GM21447 (cell line): ENCODE measurements at regions not wholly inside any gene's neighbourhood (a gene's known extent, or its start where the extent isn't known, plus 50 kb on each side); places are given as distances from the start of the nearest gene placed in this dataset.
"Not testable (repeated sequence)": the region's sequence is repeated elsewhere in the genome, so short reads cannot be mapped to it uniquely, and the experiment has no call there.

Experiments used
- ATAC-seq: cut with Tn5 transposase; IDR thresholded peaks from one replicate; pipeline ENCODE4 v1.9.1; 2021; ENCODE audit not compliant: unreplicated experiment

DNA sequence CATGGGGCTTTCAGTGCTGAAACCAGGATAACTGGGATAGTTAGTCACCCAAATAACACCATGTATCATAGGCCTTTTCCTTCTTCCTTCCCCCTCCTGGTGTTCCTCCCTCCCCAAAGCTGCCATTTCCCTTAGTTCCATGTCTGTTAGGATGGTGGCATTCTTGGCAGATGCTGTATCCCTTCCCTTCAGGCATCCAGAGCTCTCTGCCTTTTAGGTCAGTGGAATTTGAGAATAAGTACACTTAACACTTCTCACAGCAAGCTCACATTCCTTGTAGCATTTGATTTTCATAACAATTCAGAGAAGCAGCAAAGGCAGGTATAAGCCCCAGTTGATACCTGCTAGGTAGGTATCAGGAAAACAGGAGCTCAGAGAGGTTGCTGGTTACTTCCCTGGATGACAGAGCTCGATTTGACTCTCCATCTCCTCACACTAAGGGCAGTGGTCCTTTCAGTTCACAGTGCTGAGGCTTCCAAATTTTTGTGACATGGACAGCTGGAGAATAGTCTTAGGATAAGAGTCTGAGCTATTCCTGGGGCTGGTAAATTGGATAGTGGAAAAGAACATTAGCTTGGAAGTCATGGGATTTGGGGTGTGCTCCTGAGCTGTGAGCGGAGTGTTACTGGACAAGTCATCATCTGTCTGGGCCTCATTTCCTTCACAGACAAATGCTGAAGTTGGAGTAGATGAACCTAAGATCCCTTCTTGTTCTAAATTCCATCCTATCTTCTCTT is 108.7 kb upstream of the RHOBTB1 start:
- no peak for ATAC-seq

DNA sequence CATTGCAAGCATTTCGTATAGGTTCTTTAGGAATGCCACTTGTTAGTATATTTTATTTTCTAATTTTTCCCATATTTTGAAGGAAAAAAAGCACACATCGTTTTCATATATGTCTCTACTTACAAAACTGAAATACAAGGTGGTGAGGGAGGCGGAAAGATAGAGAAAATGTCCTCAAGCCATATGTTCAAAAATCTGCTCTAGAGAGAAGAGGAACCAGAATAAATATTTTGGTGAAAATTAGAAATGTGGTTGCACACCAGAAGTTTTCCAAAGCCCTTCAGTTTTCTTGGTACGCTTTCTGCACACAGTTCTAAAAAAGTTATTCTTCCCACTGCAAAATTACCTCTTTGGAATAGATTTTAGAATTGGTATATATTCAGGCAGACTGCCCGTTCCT is 107.4 kb upstream of the RHOBTB1 start:
- ATAC-seq, result no peak

DNA sequence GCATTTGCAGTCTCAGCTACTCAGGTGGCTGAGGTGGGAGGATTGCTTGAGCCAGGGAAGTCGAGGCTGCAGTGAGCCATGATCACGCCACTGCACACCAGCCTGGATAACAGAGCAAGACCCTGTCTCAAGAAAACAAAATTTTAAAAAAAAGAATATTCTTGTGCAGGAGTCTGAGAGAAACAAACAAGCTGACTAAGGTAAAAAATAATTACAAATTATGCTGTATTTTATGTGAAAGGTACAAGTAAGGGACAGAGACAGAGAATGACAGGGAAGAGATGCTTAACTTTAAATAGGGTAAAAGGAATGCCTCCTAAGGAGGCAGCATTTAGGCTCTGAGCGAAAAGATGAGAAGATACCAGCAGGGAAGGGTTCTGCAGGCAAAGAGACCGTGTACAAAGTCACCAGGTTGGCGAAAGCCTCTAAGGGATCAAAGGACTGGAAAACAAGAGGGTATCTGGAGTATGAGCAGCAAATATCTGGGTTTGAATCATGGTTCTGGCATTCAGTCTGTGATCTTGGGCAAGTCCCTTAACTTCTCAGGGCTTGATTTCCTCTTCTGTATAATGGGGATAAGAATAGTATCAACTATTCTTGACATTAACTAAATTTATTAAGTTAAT is 106.2 kb upstream of the RHOBTB1 start:
- no peak for ATAC-seq

DNA sequence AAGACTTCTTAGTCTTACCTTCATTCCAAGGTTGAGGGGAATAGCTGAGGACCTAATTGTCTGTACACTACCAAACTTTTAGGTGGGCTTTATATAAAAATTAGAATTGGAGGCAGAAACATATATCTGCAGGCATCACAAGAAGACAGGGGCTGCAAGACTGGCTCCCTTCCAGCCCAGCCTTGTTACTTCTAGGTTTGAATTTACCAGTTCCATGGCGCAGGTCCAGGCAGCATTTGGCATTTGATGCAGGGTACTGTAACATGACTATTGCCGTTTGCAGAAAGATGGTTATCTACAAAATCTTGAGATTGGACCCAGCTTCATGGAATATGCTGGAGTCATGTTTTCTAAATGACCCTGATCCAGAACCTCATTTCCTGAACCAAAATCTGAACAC is 105.4 kb upstream of the RHOBTB1 start:
- ATAC-seq, result no peak

DNA sequence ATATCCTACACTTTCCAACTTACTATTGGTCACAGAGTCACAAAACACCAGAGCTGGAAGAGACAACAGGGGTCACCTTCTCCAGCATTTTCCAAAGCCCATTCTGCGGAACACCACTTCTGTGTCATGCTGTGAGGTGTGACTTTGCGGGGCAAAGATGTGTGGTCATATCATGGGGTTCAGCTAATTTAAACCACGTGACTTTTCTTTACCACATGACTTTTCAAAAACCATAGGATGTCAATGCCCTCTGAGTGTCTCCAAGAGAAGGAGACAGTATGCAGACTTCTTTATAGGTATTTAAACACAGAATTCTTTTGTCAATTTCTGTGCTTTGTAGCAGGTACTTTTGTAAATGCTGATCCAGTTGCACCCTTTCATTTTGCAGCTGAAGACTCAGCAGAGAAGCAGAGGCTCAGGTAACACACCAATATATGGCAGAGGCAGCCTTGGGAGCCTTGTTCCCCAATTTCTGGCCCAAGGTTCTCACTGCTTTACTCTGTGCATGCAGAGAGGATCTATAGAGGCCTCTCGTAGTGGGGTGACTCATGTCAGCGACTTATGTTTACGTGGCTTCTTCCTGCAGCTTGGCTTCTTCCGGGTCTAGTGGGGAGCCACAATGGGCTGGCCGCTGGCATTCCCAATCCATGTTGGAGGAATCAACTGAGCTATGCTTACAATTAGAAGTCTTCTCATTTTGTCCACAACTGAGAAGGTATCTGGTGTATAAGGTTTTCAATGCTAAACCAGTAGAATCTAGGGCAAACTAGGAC is 104.0 kb upstream of the RHOBTB1 start:
- ATAC-seq, result no peak

DNA sequence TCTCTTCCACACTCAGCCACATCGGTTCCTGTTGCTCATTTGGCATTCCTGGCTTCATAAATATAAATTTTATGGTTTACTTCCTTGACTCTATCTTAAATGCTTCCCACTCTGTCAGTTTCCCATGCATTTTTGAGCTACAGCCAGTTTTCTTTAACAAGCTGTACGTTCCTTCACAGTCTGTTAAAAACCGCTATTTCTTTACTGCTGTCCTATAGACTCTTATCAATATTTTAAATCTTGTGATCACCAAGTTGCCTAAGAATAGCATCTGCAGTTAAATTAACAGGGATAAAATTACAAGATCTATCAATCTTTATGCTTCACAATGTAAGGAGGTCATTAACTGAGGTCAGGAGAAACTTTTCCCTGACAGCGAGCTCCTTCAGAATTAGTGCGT is 103.1 kb upstream of the RHOBTB1 start:
- ATAC-seq, result no peak

DNA sequence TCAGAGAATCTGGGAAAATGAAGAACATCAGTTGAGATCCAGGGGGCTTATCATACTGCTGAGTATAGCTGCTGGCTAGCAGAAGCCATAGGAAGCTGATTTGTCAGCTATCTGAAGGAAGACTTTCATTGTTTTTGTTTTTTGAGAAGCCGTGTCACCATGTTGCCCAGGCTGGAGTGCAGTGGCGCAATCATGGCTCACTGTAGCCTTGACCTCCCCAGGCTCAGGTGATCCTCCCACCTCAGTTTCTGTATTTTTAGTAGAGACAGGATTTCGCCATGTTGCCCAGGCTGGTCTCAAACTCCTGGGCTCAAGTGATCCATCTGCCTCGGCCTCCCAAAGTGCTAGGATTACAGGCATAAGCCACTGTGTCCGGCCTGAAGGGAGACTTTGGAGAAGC is 101.5 kb upstream of the RHOBTB1 start:
- not testable (repeated sequence) for ATAC-seq

DNA sequence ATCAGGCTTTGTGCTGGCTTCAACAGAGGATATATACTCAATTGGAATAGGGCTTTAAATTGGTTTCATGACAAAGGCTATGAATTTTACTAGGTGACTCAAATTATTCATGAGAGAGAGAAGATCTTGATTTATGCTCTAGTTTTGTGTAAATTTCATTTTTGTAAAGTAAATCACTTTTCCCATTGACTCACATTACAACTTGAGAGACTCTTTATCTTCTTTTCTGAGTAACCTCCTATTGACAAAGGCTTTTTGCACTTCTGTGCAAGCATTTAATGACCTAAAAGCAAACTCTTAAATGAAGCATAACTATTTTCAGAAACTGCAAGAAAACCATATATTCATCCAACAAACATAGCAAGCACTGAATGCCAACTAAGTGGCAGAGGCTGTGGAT is 98.5 kb upstream of the RHOBTB1 start:
- ATAC-seq, result no peak

DNA sequence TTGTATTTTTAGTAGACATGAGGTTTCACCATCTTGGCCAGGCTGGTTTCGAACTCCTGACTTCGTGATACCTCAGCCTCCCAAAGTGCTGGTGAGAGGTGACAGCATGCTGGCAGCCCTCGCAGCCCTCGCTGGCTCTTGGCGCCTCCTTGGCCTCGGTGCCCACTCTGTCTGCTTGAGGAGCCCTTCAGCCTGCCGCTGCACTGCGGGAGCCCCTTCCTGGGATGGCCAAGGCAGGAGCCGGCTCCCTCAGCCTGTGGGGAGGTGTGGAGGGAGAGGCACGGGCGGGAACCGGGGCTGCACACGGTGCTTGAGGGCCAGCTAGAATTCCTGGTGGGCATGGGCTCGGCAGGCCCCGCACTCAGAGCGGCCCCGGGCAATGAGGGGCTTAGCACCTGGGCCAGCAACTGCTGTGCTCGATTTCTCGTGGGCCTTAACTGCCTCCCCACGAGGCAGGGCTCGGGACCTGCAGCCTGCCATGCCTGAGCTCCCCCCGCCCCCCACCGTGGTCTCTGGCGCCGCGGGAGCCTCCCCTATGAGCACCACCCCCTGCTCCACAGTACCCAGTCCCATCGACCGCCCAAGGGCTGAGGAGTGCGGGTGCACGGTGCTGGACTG is 96.5 kb upstream of the RHOBTB1 start:
- no peak for ATAC-seq

DNA sequence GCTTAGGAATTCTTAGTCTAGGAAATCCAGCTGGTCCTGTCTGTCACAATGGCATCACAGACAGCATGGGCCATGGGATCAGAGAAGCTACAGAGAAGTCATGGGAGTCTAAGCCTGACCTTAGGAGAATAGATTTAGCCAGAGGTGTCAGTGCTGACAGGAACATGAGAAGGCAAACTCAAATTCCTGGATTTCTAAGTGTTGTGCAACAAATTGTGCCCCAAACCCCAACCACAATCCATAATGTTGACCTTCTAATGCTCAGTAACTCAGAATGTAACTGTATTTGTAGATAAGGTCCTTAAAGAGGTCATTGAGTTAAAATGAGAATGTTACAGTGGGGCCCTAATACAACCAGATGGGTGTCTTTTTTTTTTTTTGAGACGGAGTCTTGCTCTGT is 95.9 kb upstream of the RHOBTB1 start:
- ATAC-seq, result no peak

DNA sequence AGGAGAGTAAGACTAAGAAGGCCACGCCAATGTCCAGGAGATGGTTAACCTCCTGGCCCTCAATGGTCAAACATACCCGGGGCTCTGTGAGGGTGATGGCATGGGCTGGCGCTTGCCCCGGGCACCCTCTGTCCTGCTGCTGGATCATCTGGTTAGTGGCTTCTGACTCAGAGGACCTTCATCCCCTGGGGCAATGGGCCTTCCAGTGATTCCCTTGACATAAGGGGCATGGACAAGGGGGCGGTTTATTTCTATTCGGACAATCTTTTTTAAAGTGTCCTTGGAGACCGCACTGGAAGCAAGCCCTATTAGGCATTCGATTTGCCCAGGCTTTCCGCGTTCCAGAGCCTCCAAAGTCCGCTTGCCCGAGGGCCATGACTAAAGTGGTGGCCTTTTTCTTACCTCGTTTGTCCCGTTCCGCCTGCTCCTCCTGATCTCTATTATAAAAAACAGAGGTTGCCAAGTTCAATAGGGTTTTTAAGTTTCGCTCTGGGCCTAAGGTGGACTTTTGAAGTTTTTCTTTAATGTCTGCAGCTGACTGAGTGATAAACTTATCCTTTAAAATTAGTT is 93.4 kb upstream of the RHOBTB1 start:
- ATAC-seq, result not testable (repeated sequence)

DNA sequence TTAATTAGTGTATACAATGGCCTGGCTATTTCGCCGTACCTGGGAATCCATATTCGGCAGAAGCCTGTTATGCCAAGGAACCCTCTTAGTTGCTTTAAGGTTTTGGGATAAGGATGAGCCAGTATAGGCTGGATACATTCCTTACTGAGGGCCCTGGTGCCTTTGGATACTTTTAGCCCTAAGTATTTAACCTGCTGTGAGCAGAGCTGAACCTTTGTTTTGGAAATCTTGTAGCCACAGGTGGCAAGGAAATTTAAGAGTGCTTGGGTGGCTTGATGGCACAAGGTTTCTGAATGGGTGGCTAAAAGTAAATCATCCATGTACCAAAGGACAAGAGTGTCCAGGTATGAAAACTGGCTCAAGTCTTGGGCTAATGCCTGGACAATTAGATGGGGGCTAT is 92.2 kb upstream of the RHOBTB1 start:
- not testable (repeated sequence) for ATAC-seq

DNA sequence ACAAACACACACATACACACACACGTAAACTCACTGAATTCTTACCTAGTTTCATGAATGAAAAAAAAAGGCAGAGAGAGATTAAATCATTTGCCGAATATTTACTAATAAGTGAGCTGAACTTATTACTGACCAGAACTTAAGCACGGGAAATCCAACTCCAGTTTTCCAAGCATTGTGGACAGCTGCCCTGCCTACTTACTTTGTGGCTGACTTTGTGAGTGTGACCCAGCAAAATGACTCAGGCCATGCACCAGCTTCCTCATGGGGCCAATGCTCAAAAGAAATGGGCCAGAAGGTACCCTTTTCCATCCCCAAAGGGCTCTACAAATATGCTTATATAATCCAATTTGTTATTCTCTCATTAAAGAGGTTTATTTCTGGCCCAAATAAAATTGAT is 87.4 kb upstream of the RHOBTB1 start:
- ATAC-seq, result no peak

DNA sequence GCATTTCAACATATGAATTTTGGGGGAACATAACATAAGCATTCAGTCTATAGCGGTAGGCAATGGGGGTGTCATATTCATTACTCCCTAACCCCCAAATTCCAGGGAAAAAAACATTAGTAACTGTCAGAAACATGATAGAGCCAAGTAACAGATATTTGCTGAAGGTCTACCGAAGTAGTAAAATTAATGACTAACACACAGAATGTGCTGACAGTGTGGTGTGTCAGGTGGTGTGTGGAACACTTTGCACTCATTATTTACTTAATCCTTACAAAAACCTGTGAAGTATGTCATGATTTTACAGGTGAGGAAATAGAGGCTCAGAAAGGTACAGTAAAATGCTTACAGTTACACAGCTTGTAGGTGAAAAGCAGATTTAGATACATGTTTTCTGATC is 85.4 kb upstream of the RHOBTB1 start:
- no peak for ATAC-seq

DNA sequence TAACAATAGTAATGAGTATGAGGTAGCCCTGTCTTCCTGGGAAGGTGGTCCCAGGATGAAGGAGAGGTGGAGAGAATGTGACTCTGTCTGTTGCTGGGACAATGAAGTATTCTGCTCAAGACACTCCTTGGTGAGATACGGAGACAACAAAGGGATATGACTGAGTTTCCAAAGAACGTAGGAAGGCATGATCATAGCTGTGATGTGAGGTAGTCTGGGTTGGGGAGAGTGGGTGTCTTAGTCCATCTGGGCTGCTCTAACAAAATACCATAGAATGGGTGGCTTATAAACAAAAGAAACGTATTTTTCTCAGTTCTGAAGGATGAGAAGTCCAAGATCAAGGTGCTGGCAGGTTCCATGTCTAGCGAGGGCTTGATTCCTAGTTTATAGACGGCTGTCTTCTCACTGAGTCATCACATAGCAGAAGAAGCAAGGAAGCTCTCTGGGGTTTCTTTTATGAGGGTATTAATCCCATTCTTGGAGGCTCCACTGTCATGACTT is 84.9 kb upstream of the RHOBTB1 start:
- no peak for ATAC-seq

DNA sequence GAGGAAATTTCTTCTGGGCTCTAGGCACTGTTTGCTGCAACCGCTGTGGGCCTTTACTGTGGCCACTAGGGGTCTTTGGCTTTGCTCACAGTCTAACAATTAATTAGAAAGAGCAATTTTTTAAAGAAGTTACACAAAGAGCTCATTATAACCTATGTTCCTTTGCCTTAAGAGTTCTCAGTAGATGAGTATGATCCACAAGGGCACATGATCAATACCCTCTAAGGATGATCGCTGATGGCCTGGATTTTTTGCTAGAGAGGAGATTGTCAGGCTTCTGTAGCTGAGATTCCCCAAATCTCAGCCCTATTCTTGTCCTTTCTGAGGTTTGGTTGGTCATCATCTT is 80.8 kb upstream of the RHOBTB1 start:
- no peak for ATAC-seq

DNA sequence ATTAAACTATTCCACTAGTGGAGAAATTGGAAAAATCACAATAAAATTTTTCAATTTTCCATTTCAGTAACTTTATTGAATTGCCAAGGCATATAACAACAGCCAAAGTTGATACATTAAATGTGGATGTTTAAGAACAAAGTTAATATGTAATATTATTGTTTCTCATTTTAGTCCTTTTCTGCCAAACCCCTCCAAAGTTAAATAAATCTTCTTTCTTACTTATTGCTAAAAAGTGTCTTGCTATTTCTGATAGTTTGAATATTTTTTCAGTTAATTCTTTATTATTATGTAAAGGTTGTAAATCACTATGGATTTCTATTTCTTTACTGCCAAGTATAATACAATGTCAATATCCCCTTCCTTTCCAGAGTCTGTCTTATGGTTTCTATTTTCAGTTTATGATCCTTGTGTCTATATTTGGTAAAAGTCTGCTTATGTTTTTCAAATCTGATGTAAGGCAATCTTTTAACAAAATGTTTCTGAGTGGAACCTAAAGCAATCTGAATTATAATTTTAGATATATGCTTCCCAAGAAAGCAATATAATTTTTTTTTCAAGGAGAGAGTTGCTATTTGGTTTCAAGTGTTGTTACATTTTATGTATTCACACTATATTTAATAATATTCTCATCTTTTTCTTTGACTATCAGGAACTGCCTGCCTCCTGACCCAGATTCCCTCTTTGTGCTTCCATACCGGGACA is 80.3 kb upstream of the RHOBTB1 start:
- ATAC-seq, result no peak

DNA sequence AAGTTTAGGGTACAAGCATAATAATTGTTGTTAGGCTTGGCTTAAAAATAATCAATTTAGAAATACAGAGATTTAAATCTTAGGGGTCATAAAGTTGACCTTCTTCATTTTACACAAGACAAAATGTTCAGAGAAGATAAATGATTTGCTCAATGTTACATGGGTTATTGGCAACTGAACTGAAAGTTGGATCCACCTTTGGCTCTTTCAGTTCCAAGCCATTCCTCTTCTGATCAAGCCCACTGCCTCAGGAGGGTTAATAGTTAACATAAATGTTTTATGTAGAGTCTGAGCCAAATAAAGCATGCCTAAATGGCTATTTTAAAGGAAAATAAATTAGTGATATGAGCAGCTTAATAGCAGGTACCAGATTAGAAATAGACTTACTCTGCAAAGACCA is 79.1 kb upstream of the RHOBTB1 start:
- no peak for ATAC-seq

DNA sequence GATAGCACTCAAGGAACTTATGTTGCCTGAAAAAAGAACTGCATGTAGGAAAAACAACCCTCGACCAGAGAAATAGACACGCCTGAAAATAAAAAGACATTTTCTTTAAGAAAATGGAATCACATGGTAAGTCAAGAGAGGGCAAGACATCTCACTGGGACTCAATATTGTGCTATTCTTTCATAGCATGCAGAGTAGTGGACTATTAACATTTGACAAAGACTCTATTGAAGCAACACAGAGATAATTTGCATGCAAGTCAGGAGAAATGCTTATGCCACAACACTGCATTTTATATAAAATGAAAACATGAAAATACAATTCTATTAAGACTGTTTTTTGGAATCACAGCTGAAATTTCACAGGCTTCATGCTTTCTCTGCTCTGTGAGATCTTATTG is 77.9 kb upstream of the RHOBTB1 start:
- no peak for ATAC-seq

DNA sequence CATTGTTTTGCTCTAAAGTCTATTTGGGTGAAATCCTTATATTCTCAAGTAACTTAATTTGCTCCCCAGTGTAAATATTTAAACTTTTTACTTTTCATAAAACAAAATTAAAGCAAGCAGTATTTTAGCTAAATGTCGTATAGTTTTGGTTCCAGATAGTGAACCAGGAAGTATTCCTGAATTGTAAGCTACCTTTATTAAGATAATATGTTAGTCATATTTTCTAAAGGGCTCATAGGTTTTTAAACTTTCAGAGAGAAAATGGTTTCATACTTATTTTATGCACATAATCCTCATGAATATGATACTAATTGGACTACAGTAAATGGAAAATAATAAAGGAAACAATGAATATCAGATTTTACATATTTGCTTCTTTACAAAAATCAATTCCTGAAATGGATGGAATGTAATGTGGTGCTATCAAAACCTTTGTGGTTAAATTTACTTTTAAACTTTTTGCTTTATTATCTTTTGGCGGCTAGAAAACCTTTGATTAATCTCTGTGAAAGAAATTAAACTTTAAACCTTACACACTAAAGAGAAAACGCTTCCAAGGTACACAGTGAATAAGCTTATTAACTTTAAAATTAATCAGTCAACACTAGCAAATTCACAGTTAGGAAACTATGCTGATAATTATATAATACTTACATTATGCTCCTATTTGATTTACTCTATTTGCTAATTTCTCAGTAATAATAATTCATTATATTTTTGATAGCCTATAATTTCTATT is 76.6 kb upstream of the RHOBTB1 start:
- no peak for ATAC-seq
